Endodermal cell (in vitro differentiated cells): ENCODE measurements at regions not wholly inside any gene's neighbourhood (a gene's known extent, or its start where the extent isn't known, plus 50 kb on each side); places are given as distances from the start of the nearest gene placed in this dataset.

ENCODE experiments used
- DNase-seq: peaks from one replicate; pipeline ENCODE4 v3.0.0-alpha.2; 2017
- H3K27ac ChIP-seq: 2 replicates; pipeline ENCODE4 v1.5.1; 2013; ENCODE audit warnings: mild to moderate bottlenecking, low read depth, low read length, moderate library complexity
- H3K27me3 ChIP-seq: 2 replicates; pipeline ENCODE4 v1.6.1; 2013; ENCODE audit warnings: mild to moderate bottlenecking, low read length, moderate library complexity; ENCODE audit not compliant: insufficient read depth, control insufficient read depth, poor library complexity, severe bottlenecking
- H3K36me3 ChIP-seq: 2 replicates; pipeline ENCODE4 v1.7.0; 2013; ENCODE audit warnings: mild to moderate bottlenecking, low read length, moderate library complexity; ENCODE audit not compliant: control insufficient read depth, insufficient read depth
- H3K4me1 ChIP-seq: one replicate; pipeline ENCODE4 v1.7.0; 2013; ENCODE audit warnings: low read length; ENCODE audit not compliant: control insufficient read depth, insufficient read depth
- H3K4me3 ChIP-seq: 2 replicates; pipeline ENCODE4 v1.5.1; 2013; ENCODE audit warnings: mild to moderate bottlenecking, low read length, moderate library complexity
- H3K9ac ChIP-seq: 2 replicates; pipeline ENCODE4 v1.6.1; 2013; ENCODE audit warnings: mild to moderate bottlenecking, low read length, moderate library complexity; ENCODE audit not compliant: poor library complexity, severe bottlenecking; ENCODE audit errors: extremely low read depth
- H3K9me3 ChIP-seq: 2 replicates; pipeline ENCODE4 v1.6.1; 2013; ENCODE audit warnings: mild to moderate bottlenecking, low read length, moderate library complexity; ENCODE audit not compliant: control insufficient read depth
- H3K27ac Mint-ChIP-seq: 2 replicates; pipeline ENCODE4 v1.8.0; 2020; ENCODE audit warnings: mixed read lengths
- H3K27me3 Mint-ChIP-seq: 2 replicates; pipeline ENCODE4 v1.8.0; 2021; ENCODE audit warnings: mild to moderate bottlenecking, mixed read lengths; ENCODE audit not compliant: insufficient read depth
- H3K36me3 Mint-ChIP-seq: 2 replicates; pipeline ENCODE4 v1.8.0; 2020; ENCODE audit warnings: low read depth, mixed read lengths
- H3K4me1 Mint-ChIP-seq: 2 replicates; pipeline ENCODE4 v1.8.0; 2020; ENCODE audit warnings: mixed read lengths
- H3K4me3 Mint-ChIP-seq: 2 replicates; pipeline ENCODE4 v1.8.0; 2020; ENCODE audit warnings: mild to moderate bottlenecking, moderate library complexity, mixed read lengths
- H3K9me3 Mint-ChIP-seq: 2 replicates; pipeline ENCODE4 v1.8.0; 2020; ENCODE audit warnings: mild to moderate bottlenecking, mixed read lengths
- CTCF ChIP-seq: fragments of 200-600 bp; sonication (generic); conservative IDR thresholded peaks from 2 replicates; pipeline ENCODE4 v1.5.0; 2021; ENCODE audit warnings: antibody characterized with exemption, mild to moderate bottlenecking
- WGBS, 2 experiments: methylation state at CpG; one replicate each; pipeline versions ENCODE4 v1.1.5 to v1.1.7; 2013; ENCODE audit warnings: missing lambda C conversion rate in 2 of 2, mixed read lengths in 1 of 2; ENCODE audit not compliant: insufficient coverage in 1 of 2, insufficient read length in 1 of 2; 5-methylcytosine and 5-hydroxymethylcytosine counted together

- peaks cover 3% of the 10 kb centered on the region for H3K9me3 Mint-ChIP-seq
Measured at GRCh38 chr2:217497843-217498377, 504.9 kb downstream of the TNS1 start.

GRCh38 chr2:217494557-217494956, 508.2 kb downstream of the TNS1 start:
- Mint-ChIP-seq H3K9me3 (peaks cover 3% of the 10 kb centered on the region), H3K4me3 (no peak overlapping the region)
- WGBS, 2 experiments = 88 to 90% methylated on average over 1 to 4 of the region's 4 CpGs

More at GRCh38 chr2:217497843-217498377, 504.9 kb downstream of the TNS1 start:
- no peaks in the 10 kb centered on the region for H3K36me3 ChIP-seq
- no peak overlapping the region for H3K27ac Mint-ChIP-seq
- H3K27me3 Mint-ChIP-seq = peaks cover 8% of the 10 kb centered on the region
- no peaks in the 10 kb centered on the region for H3K36me3 Mint-ChIP-seq
- peaks cover 8% of the 10 kb centered on the region for H3K4me1 ChIP-seq
- 94 to 100% methylated on average over 2 to 3 of the region's 3 CpGs for WGBS, 2 experiments
- peaks cover 11% of the 10 kb centered on the region for H3K4me1 Mint-ChIP-seq
- no peaks in the 10 kb centered on the region for H3K27me3 ChIP-seq
- H3K9me3 ChIP-seq = no peaks in the 10 kb centered on the region
- no peak for TF ChIP-seq CTCF
- H3K4me3 ChIP-seq = no peak overlapping the region
- no peak overlapping the region for H3K9ac ChIP-seq
- no peak for DNase-seq
- H3K27ac ChIP-seq = no peak overlapping the region
- H3K4me3 Mint-ChIP-seq = no peak overlapping the region

GRCh38 chr2:217491271-217491670, 511.5 kb downstream of the TNS1 start:
- Histone ChIP-seq H3K36me3 (no peaks in the 10 kb centered on the region), H3K4me1 (no peaks in the 10 kb centered on the region), H3K27ac (no peak overlapping the region), H3K27me3 (no peaks in the 10 kb centered on the region), H3K9ac (no peak overlapping the region), H3K4me3 (no peak overlapping the region), H3K9me3 (no peaks in the 10 kb centered on the region)
- Mint-ChIP-seq H3K4me1 (peaks cover 15% of the 10 kb centered on the region), H3K4me3 (no peak overlapping the region), H3K27me3 (peaks cover 8% of the 10 kb centered on the region), H3K27ac (no peak overlapping the region), H3K9me3 (peaks cover 3% of the 10 kb centered on the region), H3K36me3 (no peaks in the 10 kb centered on the region)
- no peak for DNase-seq
- TF ChIP-seq CTCF = no peak
- WGBS, 2 experiments = 100% methylated on average over 2 of the region's 2 CpGs; no CpG with 5 or more reads in 1 of the 2 experiments

More at GRCh38 chr2:217494557-217494956, 508.2 kb downstream of the TNS1 start:
- peaks cover 8% of the 10 kb centered on the region for H3K27me3 Mint-ChIP-seq
- peaks cover 12% of the 10 kb centered on the region for H3K4me1 Mint-ChIP-seq
- Histone ChIP-seq H3K9ac (no peak overlapping the region), H3K27ac (no peak overlapping the region), H3K4me3 (no peak overlapping the region), H3K4me1 (peaks cover 8% of the 10 kb centered on the region), H3K36me3 (no peaks in the 10 kb centered on the region), H3K27me3 (no peaks in the 10 kb centered on the region), H3K9me3 (no peaks in the 10 kb centered on the region)
- H3K27ac Mint-ChIP-seq = no peak overlapping the region
- DNase-seq = no peak
- no peak for TF ChIP-seq CTCF
- no peaks in the 10 kb centered on the region for H3K36me3 Mint-ChIP-seq
